IPS-15b (cell line): ENCODE measurements at regions not wholly inside any gene's neighbourhood (a gene's known extent, or its start where the extent isn't known, plus 50 kb on each side); places are given as distances from the start of the nearest gene placed in this dataset.

ENCODE experiments used
- H3K27me3 ChIP-seq: one replicate; pipeline ENCODE4 v1.6.1; 2013; ENCODE audit warnings: low read length; ENCODE audit not compliant: control insufficient read depth, insufficient read depth
- H3K36me3 ChIP-seq: one replicate; pipeline ENCODE4 v1.6.1; 2013; ENCODE audit warnings: low read length; ENCODE audit not compliant: control insufficient read depth, insufficient read depth
- H3K4me1 ChIP-seq: one replicate; pipeline ENCODE4 v1.6.1; 2013; ENCODE audit warnings: mild to moderate bottlenecking, low read length; ENCODE audit not compliant: control insufficient read depth, insufficient read depth
- H3K4me3 ChIP-seq: one replicate; pipeline ENCODE4 v1.5.1; 2013; ENCODE audit warnings: low read depth, low read length
- H3K9ac ChIP-seq: one replicate; pipeline ENCODE4 v1.6.1; 2013; ENCODE audit warnings: low read depth, mild to moderate bottlenecking, low read length
- H3K9me3 ChIP-seq: one replicate; pipeline ENCODE4 v1.6.1; 2013; ENCODE audit warnings: mild to moderate bottlenecking, low read length; ENCODE audit not compliant: control insufficient read depth, insufficient read depth

DNA sequence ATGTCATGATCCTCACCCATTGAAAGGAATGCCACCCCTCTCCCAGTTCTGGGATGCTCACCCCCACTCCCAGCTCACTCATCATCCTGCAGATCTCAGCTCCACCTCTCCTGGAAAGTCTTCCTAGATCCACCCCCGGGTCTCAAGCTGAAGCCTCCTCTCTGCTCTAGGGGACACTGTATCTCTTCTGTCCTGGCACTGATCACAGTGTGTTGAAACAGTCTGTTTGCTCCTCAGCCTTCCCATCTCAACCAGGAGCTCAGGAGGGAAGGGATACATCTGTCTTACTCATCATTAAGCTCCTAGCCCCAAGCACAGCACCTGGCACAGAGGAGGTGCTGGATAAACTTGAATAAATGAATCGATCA lies 80.1 kb downstream of the MRPL14 start:
- Histone ChIP-seq H3K9me3 (no peaks in the 10 kb centered on the region), H3K36me3 (no peaks in the 10 kb centered on the region), H3K9ac (no peak overlapping the region), H3K27me3 (no peaks in the 10 kb centered on the region), H3K4me1 (peaks cover 6% of the 10 kb centered on the region), H3K4me3 (no peak overlapping the region)

DNA sequence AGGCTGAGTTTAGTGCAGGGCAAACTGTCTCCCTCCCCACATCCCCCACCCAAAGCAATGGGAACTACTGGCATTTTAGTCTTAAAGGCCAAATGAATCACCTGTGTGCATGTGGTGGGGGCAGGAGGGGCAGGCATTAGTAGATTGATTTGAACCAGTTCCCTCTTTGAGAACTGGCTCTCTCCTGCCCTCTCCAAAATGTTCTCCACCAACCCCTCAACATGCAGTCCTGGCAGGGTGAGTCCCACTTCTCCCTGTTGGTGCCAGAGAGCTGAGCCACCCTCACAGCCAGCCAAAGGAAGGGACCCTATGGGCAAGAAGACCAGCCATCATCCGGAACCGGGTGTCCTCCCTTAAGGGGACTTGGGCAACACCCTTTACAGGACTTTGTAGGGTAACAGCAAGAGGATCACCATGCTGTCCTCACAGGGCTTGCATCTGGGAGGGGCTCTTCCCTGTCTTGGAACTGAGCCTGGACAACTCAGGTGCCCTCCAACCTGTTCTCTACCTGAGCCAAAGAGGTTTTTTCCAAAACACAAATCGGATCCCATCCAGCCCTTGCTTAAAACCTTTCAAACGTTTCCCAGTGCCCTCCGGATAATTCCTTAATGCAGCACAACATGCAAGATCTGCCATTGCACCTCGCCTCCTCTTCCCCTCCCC lies 80.6 kb downstream of the MRPL14 start:
- H3K4me3 ChIP-seq, result no peak overlapping the region
- H3K36me3 ChIP-seq, result no peaks in the 10 kb centered on the region
- H3K27me3 ChIP-seq, result no peaks in the 10 kb centered on the region
- H3K4me1 ChIP-seq, result peaks cover 10% of the 10 kb centered on the region
- no peak overlapping the region for H3K9ac ChIP-seq
- H3K9me3 ChIP-seq, result no peaks in the 10 kb centered on the region

DNA sequence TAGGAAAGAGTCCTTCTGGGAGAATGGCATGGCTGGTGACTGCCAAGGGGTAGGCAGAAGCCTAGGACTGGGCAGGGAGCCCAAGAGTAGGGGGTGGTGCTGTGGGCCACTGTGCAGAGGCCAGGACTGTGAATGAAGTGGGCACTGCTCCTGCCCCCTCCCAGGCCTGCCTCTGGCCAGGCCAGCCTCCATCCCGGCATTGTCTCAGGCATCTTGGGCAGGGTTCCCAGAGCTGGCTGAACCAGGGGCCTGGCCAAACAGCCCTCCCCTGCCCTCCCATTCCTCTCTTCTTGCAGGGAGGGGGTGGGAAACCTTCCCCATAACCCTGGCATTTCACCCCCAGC lies 81.6 kb downstream of the MRPL14 start:
- peaks cover 16% of the 10 kb centered on the region for H3K4me1 ChIP-seq
- no peak overlapping the region for H3K4me3 ChIP-seq
- no peaks in the 10 kb centered on the region for H3K27me3 ChIP-seq
- H3K9ac ChIP-seq, result no peak overlapping the region
- H3K36me3 ChIP-seq, result no peaks in the 10 kb centered on the region
- H3K9me3 ChIP-seq, result no peaks in the 10 kb centered on the region

DNA sequence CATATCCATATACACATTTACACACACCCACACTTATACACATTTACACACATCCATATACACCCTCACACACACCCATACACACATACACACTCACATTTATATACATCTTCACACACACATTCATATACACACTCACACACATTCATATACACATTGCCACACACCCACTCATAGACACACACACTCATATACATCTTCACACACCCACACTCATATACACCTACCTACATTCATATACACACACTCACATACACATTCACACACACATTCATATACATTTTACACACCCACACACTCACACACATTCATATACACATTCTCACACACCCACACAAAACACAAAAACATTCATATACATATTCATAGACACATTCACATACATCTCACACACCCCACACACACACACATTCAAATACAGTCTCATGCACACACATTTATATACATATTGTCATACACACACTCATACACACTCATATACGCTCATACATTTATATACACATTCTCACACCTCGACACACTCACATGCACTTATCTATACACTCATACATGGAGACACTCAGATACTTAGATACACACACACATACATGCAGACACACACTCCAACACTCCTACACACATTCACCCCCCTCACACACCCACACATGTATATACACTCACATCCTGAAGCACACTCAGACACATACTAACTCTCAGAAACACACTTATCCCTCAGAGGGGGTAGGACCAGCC lies 82.1 kb downstream of the MRPL14 start:
- Histone ChIP-seq H3K4me3 (no peak overlapping the region), H3K9ac (no peak overlapping the region), H3K36me3 (no peaks in the 10 kb centered on the region), H3K9me3 (no peaks in the 10 kb centered on the region), H3K27me3 (no peaks in the 10 kb centered on the region), H3K4me1 (peaks cover 16% of the 10 kb centered on the region)

DNA sequence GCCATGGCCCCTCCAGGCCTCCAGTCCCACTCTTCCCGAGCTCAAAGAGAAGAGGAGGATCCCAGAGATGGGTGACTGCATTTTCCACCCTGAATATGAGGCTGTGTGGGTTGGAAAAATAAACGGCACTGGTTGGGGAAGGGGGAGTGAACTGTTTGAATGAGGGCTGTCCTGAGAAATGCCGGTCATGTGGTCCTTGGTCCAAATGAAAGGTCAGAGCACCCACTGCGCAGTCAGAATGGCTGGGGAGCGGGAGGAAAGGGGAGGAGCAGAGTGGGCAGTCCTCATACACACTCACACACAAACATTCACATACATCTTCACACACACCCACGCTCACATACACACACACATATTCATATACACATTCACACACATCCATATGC lies 83.1 kb downstream of the MRPL14 start:
- H3K4me1 ChIP-seq, result peaks cover 16% of the 10 kb centered on the region
- no peak overlapping the region for H3K4me3 ChIP-seq
- H3K9ac ChIP-seq, result no peak overlapping the region
- no peaks in the 10 kb centered on the region for H3K9me3 ChIP-seq
- no peaks in the 10 kb centered on the region for H3K27me3 ChIP-seq
- H3K36me3 ChIP-seq, result no peaks in the 10 kb centered on the region

DNA sequence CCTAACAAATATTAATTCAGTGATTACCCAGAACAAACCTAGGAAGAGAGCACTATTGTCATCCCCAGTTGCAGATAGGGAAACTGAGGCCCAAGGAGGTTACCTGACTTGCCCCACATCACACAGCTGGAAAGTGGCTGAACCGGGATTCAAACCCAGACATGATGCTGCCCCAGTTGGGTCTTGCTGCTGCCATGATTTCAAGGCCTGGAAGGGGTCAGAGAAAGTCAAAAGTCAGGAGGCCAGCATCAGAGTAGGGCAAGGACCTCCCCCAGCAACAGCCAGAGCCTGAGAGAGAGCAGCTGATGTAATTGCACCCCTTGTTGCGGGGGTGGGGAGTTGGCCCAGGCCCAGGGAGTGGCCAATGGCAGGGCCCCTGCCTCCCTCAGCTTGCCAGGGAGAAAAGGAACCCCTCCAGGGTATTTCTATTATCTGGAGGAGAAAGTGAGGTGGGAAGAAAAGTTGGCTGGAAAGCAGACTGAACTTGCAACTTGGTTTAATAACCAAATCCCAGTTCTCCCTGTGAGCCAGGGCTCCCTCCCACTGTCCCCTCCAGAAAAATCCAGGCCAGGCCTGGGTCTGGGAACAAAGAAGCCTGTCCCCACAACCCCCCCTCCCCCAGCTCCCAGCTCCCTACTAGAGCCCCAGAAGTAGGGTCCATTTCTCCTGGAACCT lies 83.6 kb downstream of the MRPL14 start:
- Histone ChIP-seq H3K27me3 (no peaks in the 10 kb centered on the region), H3K4me1 (peaks cover 16% of the 10 kb centered on the region), H3K4me3 (no peak overlapping the region), H3K9ac (no peak overlapping the region), H3K36me3 (no peaks in the 10 kb centered on the region), H3K9me3 (no peaks in the 10 kb centered on the region)

DNA sequence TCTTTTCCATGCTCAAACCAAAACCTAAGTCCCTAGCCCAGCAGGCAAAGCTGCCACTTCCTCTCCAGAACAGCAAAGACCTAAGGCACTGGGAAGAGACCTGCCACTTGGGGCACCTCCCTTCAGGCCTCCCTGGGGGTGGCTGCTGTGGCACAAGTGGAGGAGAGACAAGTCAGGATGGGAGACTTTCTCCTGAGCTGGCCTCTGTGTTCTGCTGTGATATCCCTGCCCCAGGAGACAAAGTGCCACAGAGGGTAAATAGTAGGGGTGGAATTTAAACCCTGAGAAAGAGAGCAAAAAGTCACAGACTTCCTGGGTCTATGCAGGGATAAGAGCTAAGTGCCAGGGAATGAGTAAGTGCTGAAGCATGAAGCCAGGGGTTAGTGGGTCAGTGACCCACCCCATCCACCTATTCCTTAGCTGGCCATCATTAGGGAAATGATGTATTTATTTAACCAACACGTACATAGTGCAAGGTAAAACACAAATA lies 84.2 kb downstream of the MRPL14 start:
- H3K9ac ChIP-seq, result no peak overlapping the region
- H3K36me3 ChIP-seq, result no peaks in the 10 kb centered on the region
- no peaks in the 10 kb centered on the region for H3K9me3 ChIP-seq
- H3K4me1 ChIP-seq, result peaks cover 16% of the 10 kb centered on the region
- H3K27me3 ChIP-seq, result no peaks in the 10 kb centered on the region
- H3K4me3 ChIP-seq, result no peak overlapping the region

DNA sequence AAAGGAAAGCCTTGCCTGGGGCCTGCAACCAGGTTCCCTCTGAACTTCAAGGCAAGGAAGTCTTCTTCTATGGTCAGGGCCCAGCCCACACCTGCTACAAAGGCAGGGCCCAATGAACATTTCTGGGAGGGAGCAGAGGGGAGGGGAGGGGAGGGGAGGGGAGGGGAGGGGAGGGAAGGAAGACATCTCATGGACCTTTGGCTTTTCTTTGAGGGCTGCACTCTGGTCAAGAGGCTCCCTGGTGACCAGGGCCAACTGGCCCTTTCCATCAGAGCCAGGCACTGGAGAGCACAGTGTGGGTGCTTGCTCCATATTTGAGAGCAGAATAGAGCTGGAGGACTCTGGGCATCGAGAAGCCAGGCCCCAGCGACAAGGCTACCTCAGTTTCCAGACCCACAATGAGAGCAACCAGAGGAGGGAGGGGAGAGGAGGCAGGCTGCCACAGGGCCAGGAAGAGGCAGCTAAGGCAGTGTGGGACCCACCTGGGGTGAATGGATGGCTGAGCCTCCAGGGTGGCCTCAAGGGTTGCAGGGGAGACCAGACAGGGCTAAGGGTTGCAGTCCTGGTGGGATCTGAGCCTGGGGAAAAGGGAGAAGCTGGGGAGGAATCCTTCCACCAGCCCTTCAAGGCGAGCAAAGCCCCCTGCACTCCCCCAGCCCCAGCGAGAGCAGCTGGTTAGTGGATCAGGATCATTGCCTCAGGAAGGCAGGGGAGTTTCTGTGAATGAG lies 84.8 kb downstream of the MRPL14 start:
- H3K4me3 ChIP-seq, result no peak overlapping the region
- peaks cover 16% of the 10 kb centered on the region for H3K4me1 ChIP-seq

DNA sequence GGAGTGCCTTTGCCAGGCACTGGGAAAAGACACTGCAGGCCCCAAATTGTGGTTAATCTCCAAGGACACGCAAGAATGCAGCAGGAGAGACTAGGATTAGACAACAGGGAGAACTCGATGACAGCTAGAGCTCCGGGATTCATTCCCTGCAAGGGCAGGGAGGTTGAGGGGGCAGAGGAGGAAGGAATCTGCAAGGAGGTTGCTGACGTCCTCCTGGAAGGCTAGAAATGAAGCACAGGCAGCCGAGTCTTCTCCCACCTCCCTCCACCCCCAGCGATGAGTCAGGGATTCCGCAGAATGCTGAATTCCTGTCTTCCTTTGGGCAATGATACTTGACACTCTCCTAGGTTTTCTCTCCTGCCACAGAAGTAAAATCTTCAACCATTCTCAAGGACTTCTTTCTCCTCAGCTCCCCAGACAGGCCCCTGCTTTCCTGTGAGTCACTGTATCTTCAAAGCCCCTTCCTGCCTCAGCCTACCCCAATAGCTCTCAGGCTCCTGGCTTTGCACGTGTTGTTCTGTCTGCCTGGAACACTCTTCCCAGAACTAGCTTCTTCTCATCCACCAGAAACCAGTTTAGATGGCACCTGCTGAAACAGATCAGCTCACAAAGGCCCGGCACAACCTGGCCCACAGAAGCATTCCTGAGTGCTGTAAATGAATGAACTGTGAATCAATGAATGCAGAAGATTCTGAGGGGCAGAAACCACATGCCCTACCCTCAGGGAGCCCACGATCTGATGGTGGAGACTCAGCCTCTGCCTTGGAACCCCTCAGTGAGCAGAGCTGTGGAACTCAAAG lies 85.6 kb downstream of the MRPL14 start:
- H3K36me3 ChIP-seq, result no peaks in the 10 kb centered on the region
- H3K4me1 ChIP-seq, result peaks cover 16% of the 10 kb centered on the region
- no peak overlapping the region for H3K4me3 ChIP-seq
- no peaks in the 10 kb centered on the region for H3K27me3 ChIP-seq
- H3K9me3 ChIP-seq, result no peaks in the 10 kb centered on the region
- no peak overlapping the region for H3K9ac ChIP-seq

More for the DNA sequence above, 84.8 kb downstream of the MRPL14 start:
- H3K27me3 ChIP-seq, result no peaks in the 10 kb centered on the region
- H3K9ac ChIP-seq, result no peak overlapping the region
- no peaks in the 10 kb centered on the region for H3K9me3 ChIP-seq
- no peaks in the 10 kb centered on the region for H3K36me3 ChIP-seq

DNA sequence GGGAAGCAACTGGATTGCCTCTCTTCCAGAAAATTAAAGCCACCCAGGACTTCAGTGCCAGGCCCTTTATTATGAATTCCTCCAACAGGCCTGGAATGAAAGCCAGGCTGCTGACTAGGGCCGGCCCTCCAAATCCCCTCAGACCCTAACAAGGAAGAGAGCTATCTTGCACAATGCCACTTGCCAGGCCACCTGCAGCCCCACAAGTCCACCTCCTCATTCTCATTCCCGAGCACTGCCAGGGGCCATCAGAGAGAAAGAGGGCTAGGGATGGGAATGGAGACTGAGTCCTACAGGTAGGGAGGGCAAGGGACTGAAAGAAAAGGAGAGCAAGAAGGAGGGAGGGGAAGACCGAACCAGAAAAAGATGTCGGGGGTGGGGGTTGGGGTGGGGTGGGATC lies 86.5 kb downstream of the MRPL14 start:
- Histone ChIP-seq H3K4me1 (peaks cover 16% of the 10 kb centered on the region), H3K4me3 (no peak overlapping the region), H3K27me3 (no peaks in the 10 kb centered on the region), H3K36me3 (no peaks in the 10 kb centered on the region), H3K9me3 (no peaks in the 10 kb centered on the region), H3K9ac (no peak overlapping the region)

DNA sequence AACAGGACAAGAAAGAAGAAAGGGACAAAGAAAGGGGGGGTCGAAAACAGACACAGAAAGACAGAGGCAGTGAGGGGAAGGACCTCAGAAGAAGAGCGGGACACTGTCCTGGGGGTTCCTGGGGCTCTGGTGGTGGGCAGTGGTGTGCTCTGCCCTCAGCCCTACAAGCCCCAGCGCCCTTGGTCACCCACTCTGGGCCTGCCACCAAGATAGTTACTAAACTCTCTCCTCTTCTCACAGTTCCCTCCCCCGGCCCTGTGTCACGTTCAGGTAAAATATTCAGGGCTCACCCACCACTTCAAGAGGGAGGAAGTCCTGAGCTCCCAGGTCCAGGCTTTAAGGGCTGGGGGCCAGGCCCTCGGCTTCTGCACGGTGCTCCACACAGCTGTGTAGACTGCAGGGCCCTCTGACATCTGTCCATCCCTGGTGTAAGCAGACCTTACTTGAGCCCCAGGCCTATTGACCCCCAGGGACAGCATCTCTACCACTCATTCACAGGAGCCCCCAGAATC lies 87.4 kb downstream of the MRPL14 start:
- H3K36me3 ChIP-seq, result no peaks in the 10 kb centered on the region
- peaks cover 16% of the 10 kb centered on the region for H3K4me1 ChIP-seq
- no peak overlapping the region for H3K4me3 ChIP-seq
- H3K27me3 ChIP-seq, result no peaks in the 10 kb centered on the region
- H3K9ac ChIP-seq, result no peak overlapping the region
- H3K9me3 ChIP-seq, result no peaks in the 10 kb centered on the region
